Caco-2 (cell line): ENCODE measurements at regions not wholly inside any gene's neighbourhood (a gene's known extent, or its start where the extent isn't known, plus 50 kb on each side); places are given as distances from the start of the nearest gene placed in this dataset.

Experiments used
- BruUV-seq: library from RNA; stranded (reverse); fragments of 400-500 nt; replicated peaks from 2 replicates; lab custom pipeline; 2021; lab: Mats Ljungman, UMichigan
- CTCF ChIA-PET: fragments of 300-600 bp; sonication (Branson Sonifier 250); formaldehyde crosslinking; loops from one replicate; lab custom pipeline; 2022; ENCODE audit warnings: antibody characterized with exemption; lab: Charles Lee
- POLR2A ChIA-PET: fragments of 300-600 bp; sonication (Branson Sonifier 250); formaldehyde crosslinking; loops from one replicate; lab custom pipeline; 2022; ENCODE audit warnings: antibody characterized with exemption; lab: Charles Lee
- DNase-seq, 2 experiments: peaks; one replicate each; pipeline versions ENCODE4 v3.0.0 to v3.0.0-alpha.2; 2020 to 2022
- H3K27me3 ChIP-seq: replicated peaks from 2 replicates; pipeline ENCODE4 v1.6.0; 2011; ENCODE audit warnings: low read length; ENCODE audit not compliant: control insufficient read depth, insufficient read depth
- H3K36me3 ChIP-seq: 2 replicates; pipeline ENCODE4 v1.5.1; 2011; ENCODE audit warnings: low read length; ENCODE audit not compliant: control insufficient read depth, insufficient read depth
- H3K4me1 ChIP-seq: fragments of 250-450 bp; sonication (Bioruptor Pico); 2 replicates; pipeline ENCODE4 v1.5.1; 2020; ENCODE audit warnings: mild to moderate bottlenecking
- H3K4me3 ChIP-seq: 2 replicates; pipeline ENCODE4 v1.5.1; 2011; ENCODE audit warnings: low read depth, mild to moderate bottlenecking, control low read depth, low read length
- H3K9me3 ChIP-seq: fragments of 250-450 bp; sonication (Bioruptor Pico); 2 replicates; pipeline ENCODE4 v1.5.1; 2020; ENCODE audit warnings: mild to moderate bottlenecking, moderate library complexity
- H3K27ac Mint-ChIP-seq: one replicate; pipeline ENCODE4 v1.8.0; 2022; ENCODE audit warnings: mixed read lengths; ENCODE audit not compliant: unreplicated experiment
- H3K27me3 Mint-ChIP-seq: one replicate; pipeline ENCODE4 v1.8.0; 2022; ENCODE audit warnings: mixed read lengths; ENCODE audit not compliant: insufficient read depth, unreplicated experiment
- H3K36me3 Mint-ChIP-seq: one replicate; pipeline ENCODE4 v1.8.0; 2022; ENCODE audit warnings: mild to moderate bottlenecking, mixed read lengths; ENCODE audit not compliant: insufficient read depth, unreplicated experiment
- H3K4me1 Mint-ChIP-seq: one replicate; pipeline ENCODE4 v1.8.0; 2022; ENCODE audit warnings: low read depth, mixed read lengths; ENCODE audit not compliant: unreplicated experiment
- H3K4me3 Mint-ChIP-seq: one replicate; pipeline ENCODE4 v1.8.0; 2022; ENCODE audit warnings: mild to moderate bottlenecking, moderate library complexity, mixed read lengths; ENCODE audit not compliant: unreplicated experiment
- H3K9me3 Mint-ChIP-seq: one replicate; pipeline ENCODE4 v1.8.0; 2022; ENCODE audit warnings: mixed read lengths; ENCODE audit not compliant: unreplicated experiment
- CTCF ChIP-seq, 2 experiments: fragments of 200-600 bp in 1 of 2; IDR thresholded peaks; 1 replicate in 1 of 2; 2 replicates in 1 of 2; pipeline versions ENCODE4 v1.5.1 to v1.8.0; 2011 to 2022; ENCODE audit warnings: antibody characterized with exemption in 1 of 2, control low read depth in 1 of 2, inconsistent platforms in 1 of 2, low read depth in 1 of 2, low read length in 1 of 2, mild to moderate bottlenecking in 1 of 2, moderate library complexity in 1 of 2; ENCODE audit not compliant: insufficient read depth in 1 of 2, severe bottlenecking in 1 of 2, unreplicated experiment in 1 of 2
- intact Hi-C: fragments of 100-400 bp; cut with micrococcal nuclease; formaldehyde crosslinking; loops from one replicate; pipeline ENCODE4 v1.10.0; 2022; ENCODE audit not compliant: unreplicated experiment

- H3K27me3 ChIP-seq, result no peaks in the 10 kb centered on the region
- Mint-ChIP-seq H3K4me3 (no peak overlapping the region), H3K36me3 (no peaks in the 10 kb centered on the region), H3K9me3 (peaks cover 22% of the 10 kb centered on the region), H3K4me1 (no peaks in the 10 kb centered on the region), H3K27me3 (no peaks in the 10 kb centered on the region), H3K27ac (no peak overlapping the region)
- DNase-seq, result no peak
- no peaks in the 10 kb centered on the region for H3K9me3 ChIP-seq
- H3K4me3 ChIP-seq, result no peak overlapping the region
- intact Hi-C loops, result no loop called here
- no peaks in the 10 kb centered on the region for H3K4me1 ChIP-seq
- BruUV-seq, result no TSS peak
- CTCF ChIA-PET, result no interaction called here
- TF ChIP-seq CTCF (IDR thresholded peaks at IDR 0.05; ENCODE audit: insufficient read depth in 1 of 2, low read depth in 1 of 2, low read length in 1 of 2, severe bottlenecking in 1 of 2, unreplicated experiment in 1 of 2), result no peak
- POLR2A ChIA-PET, result interaction anchor here (0.7 kb wide), 1 partner anchor 361 kb away, joined by 3 read pairs; no protein-coding TSS in a partner anchor
- no peaks in the 10 kb centered on the region for H3K36me3 ChIP-seq
Observed at GRCh38 chr3:82839871-82840270, 1078.4 kb upstream of the GBE1 start.

GRCh38 chr3:82834098-82834497 lies 1072.7 kb upstream of the GBE1 start:
- Histone ChIP-seq H3K4me1 (no peaks in the 10 kb centered on the region), H3K27me3 (no peaks in the 10 kb centered on the region), H3K9me3 (no peaks in the 10 kb centered on the region), H3K4me3 (no peak overlapping the region), H3K36me3 (no peaks in the 10 kb centered on the region)
- no peak overlapping the region for H3K4me3 Mint-ChIP-seq
- ChIA-PET CTCF (no interaction called here), POLR2A (no interaction called here)
- no TSS peak for BruUV-seq
- H3K9me3 Mint-ChIP-seq, result no peaks in the 10 kb centered on the region
- H3K27ac Mint-ChIP-seq, result no peak overlapping the region
- no peak for DNase-seq
- intact Hi-C loops, result no loop called here
- H3K4me1 Mint-ChIP-seq, result no peaks in the 10 kb centered on the region
- no peaks in the 10 kb centered on the region for H3K36me3 Mint-ChIP-seq
- no peak for TF ChIP-seq CTCF (IDR thresholded peaks at IDR 0.05; ENCODE audit: insufficient read depth in 1 of 2, low read depth in 1 of 2, low read length in 1 of 2, severe bottlenecking in 1 of 2, unreplicated experiment in 1 of 2)
- no peaks in the 10 kb centered on the region for H3K27me3 Mint-ChIP-seq

GRCh38 chr3:82824491-82824890 lies 1063.0 kb upstream of the GBE1 start:
- Mint-ChIP-seq H3K27ac (no peak overlapping the region), H3K4me3 (no peak overlapping the region), H3K36me3 (no peaks in the 10 kb centered on the region), H3K4me1 (no peaks in the 10 kb centered on the region), H3K27me3 (no peaks in the 10 kb centered on the region), H3K9me3 (no peaks in the 10 kb centered on the region)
- ChIA-PET CTCF (no interaction called here), POLR2A (no interaction called here)
- no TSS peak for BruUV-seq
- Histone ChIP-seq H3K4me1 (no peaks in the 10 kb centered on the region), H3K4me3 (no peak overlapping the region), H3K9me3 (no peaks in the 10 kb centered on the region), H3K36me3 (no peaks in the 10 kb centered on the region), H3K27me3 (no peaks in the 10 kb centered on the region)
- intact Hi-C loops, result no loop called here
- DNase-seq, result no peak
- no peak for TF ChIP-seq CTCF (IDR thresholded peaks at IDR 0.05; ENCODE audit: insufficient read depth in 1 of 2, low read depth in 1 of 2, low read length in 1 of 2, severe bottlenecking in 1 of 2, unreplicated experiment in 1 of 2)
